Activated gamma-delta T cell treated with Interleukin-2 at 50 U/mL for 16 hours (primary cell): ENCODE measurements at regions not wholly inside any gene's neighbourhood (a gene's known extent, or its start where the extent isn't known, plus 50 kb on each side); places are given as distances from the start of the nearest gene placed in this dataset.
"Not testable (repeated sequence)": the region's sequence is repeated elsewhere in the genome, so short reads cannot be mapped to it uniquely, and the experiment has no call there.

ENCODE experiments used
- DNase-seq: peaks from one replicate; pipeline ENCODE4 v3.0.0-alpha.2; 2020

- no peak for DNase-seq
These were observed 365.6 kb upstream of the AUTS2 start for GRCh38 chr7:69232445-69233376.

GRCh38 chr7:69237541-69237940 lies 360.7 kb upstream of the AUTS2 start:
- DNase-seq: no peak

- DNase-seq: no peak
These were observed 355.3 kb upstream of the AUTS2 start for GRCh38 chr7:69243016-69243415.

- DNase-seq: no peak
These were observed 353.6 kb upstream of the AUTS2 start for GRCh38 chr7:69244701-69245100.

- DNase-seq: no peak
These were observed 352.6 kb upstream of the AUTS2 start for GRCh38 chr7:69245646-69246045.

- no peak for DNase-seq
These were observed 351.5 kb upstream of the AUTS2 start for GRCh38 chr7:69246758-69247157.

- not testable (repeated sequence) for DNase-seq
These were observed 349.9 kb upstream of the AUTS2 start for GRCh38 chr7:69248382-69248828.

GRCh38 chr7:69250958-69251357 lies 347.3 kb upstream of the AUTS2 start:
- DNase-seq: no peak

- no peak for DNase-seq
These were observed 343.6 kb upstream of the AUTS2 start for GRCh38 chr7:69254643-69255042.

- DNase-seq: no peak
These were observed 341.6 kb upstream of the AUTS2 start for GRCh38 chr7:69256634-69257081.

GRCh38 chr7:69257592-69257991 lies 340.7 kb upstream of the AUTS2 start:
- DNase-seq: no peak

GRCh38 chr7:69259445-69259844 lies 338.8 kb upstream of the AUTS2 start:
- no peak for DNase-seq

- no peak for DNase-seq
These were observed 338.3 kb upstream of the AUTS2 start for GRCh38 chr7:69260023-69260422.

GRCh38 chr7:69263550-69263949 lies 334.7 kb upstream of the AUTS2 start:
- DNase-seq: no peak

GRCh38 chr7:69269806-69270205 lies 328.5 kb upstream of the AUTS2 start:
- no peak for DNase-seq

GRCh38 chr7:69272101-69272500 lies 326.2 kb upstream of the AUTS2 start:
- no peak for DNase-seq

GRCh38 chr7:69276011-69276729 lies 322.1 kb upstream of the AUTS2 start:
- no peak for DNase-seq

GRCh38 chr7:69277366-69277765 lies 320.9 kb upstream of the AUTS2 start:
- DNase-seq: no peak

- no peak for DNase-seq
These were observed 315.3 kb upstream of the AUTS2 start for GRCh38 chr7:69282946-69283345.

- no peak for DNase-seq
These were observed 314.9 kb upstream of the AUTS2 start for GRCh38 chr7:69283421-69283820.

- no peak for DNase-seq
These were observed 312.4 kb upstream of the AUTS2 start for GRCh38 chr7:69285854-69286253.

GRCh38 chr7:69295977-69296376 lies 302.3 kb upstream of the AUTS2 start:
- DNase-seq: no peak

GRCh38 chr7:69301253-69301652 lies 297.0 kb upstream of the AUTS2 start:
- DNase-seq: no peak

- no peak for DNase-seq
These were observed 288.7 kb upstream of the AUTS2 start for GRCh38 chr7:69309601-69310000.
